HS-27A (cell line): ENCODE measurements at regions not wholly inside any gene's neighbourhood (a gene's known extent, or its start where the extent isn't known, plus 50 kb on each side); places are given as distances from the start of the nearest gene placed in this dataset.
A peak's percentile ranks its signal among the peaks of the same experiment; 100 is the strongest.

ENCODE experiments used
- DNase-seq: peaks from one replicate; pipeline ENCODE4 v3.0.0-alpha.2; 2012; ENCODE audit warnings: low read depth, missing footprints

GRCh38 chr11:26777372-26777808 is 55.5 kb upstream of the SLC5A12 start:
- DNase-seq = no peak

- no peak for DNase-seq
These were observed 56.3 kb upstream of the SLC5A12 start for GRCh38 chr11:26778000-26778757.

GRCh38 chr11:26779074-26779865 is 57.4 kb upstream of the SLC5A12 start:
- no peak for DNase-seq

- DNase-seq = no peak
These were observed 58.7 kb upstream of the SLC5A12 start for GRCh38 chr11:26780376-26781085.

DNA sequence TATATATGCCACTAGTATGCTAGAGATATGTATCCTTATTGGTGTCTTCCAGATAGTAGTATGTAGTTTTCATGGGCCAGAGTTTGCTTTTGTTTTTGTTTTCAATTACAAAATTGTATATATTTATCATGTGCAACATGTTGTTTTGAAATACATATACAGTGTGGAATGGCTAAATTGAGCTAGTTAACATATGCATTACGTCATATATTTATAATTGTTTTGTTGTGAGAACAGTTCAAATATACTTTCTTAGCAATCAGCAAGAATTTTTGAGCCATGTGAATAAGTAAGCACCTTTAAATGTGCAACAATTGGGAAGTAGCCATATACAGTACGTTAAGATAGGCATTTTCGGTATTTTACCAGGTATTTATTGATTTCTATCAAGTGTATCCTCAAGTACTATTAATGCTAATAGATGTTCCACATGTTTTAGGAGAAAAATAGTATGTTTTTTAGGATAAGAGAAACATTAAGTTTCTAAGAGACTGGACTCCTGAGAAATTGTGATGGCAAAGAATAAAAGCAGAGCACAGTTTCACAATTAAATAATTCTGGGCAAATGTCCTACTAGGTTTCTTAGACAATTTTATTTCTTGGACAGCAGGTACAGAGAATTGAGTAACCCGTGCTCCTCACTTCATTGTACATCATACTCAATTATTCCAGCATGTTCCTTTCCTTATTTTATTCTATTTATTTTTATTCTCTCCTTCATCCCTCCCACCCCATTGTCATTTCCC is 60.5 kb upstream of the SLC5A12 start:
- no peak for DNase-seq

DNA sequence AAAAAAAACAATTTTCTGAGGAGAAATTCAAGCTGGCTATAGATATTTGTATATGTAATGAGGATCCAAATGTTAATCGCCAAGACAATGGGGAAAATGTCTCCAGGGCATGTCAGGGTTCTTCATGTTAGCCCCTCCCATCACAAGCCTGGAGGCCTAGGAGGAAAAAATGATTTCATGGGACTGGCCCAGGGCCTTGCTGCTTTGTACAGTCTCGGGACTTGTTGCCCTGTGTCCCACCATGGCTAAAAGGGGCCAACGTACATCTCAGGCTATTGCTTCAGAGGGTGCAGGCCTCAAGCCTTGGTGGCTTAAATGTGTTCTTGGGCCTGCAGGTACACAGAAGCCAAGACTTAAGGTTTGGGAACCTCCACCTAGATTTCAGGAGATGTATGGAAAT is 62.1 kb upstream of the SLC5A12 start:
- DNase-seq = no peak

DNA sequence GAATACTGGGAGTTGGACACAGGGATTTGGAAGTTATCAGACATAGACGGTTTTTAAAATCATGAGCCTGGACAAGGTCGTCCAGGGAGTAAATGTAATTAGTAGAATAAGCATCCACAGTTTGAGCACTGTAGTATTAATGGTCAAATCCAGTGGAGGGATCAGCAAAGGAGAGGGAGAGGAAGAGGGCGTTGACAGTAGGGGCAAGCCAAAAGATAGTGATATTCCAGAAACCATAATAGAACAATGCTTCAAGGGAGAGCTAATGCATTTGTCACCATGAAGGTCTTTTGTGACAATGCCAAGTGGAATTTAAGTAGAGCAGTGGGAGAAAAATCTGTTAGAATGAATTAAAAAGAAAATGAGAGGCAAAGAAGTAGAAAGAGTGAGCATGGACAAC is 68.9 kb upstream of the SLC5A12 start:
- DNase-seq = no peak

DNA sequence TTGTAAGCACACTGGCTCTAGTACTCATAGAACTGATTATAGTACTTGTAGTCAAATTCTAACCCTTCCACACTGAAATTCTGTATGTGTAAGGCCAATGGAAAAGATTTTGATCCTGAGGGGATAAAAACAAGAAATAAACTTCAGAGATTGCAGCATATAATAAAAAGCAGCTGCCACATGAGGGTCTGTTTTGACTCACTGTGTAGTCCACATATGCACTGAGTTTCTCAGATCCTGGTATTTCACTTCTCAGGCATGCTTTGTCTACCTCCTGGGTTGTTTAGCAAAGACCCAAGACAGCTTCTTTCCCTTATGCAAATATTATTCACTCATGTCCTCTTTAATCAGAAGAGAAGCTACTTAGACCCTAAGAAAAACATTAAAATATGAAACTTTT is 71.1 kb upstream of the SLC5A12 start:
- DNase-seq = no peak

DNA sequence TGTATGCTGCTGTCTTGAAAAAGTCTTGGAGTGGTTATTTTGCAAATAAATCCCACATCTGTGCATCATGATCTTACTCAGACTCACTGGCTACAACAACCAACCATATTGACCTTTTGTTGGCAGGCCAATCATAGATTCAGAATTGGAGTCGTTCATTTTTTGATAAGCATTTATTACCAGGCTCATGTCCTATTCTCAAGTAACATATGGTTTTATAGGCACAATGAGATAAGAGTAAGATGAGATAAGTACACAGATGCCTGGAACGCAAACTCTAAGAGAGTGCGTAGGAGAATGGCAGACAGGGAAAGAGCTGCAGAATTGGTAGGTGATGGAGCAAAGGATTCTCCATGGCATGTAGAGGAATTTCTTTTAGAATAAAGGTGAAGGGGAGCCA is 71.6 kb upstream of the SLC5A12 start:
- DNase-seq = no peak

DNA sequence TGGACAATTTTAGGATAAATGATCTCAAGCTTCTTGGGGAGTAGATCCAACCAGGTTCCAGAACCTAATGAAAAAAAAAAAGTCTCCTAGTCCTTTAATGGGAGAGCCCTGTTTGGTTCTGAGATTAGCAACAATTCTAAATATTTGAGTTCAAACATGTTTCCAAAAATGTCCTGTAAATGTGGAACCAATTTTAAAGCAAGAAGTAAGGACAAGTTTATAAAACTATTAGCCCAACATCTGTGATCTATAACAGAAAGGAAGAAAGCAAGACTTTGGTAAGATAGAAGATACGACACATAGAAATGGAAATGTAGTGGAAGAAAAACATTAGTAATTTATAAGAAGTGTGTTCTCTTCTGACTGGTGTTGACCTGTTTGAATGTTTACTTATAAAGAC is 79.7 kb upstream of the SLC5A12 start:
- DNase-seq = no peak

GRCh38 chr11:26805001-26805400 is 83.1 kb upstream of the SLC5A12 start:
- no peak for DNase-seq

GRCh38 chr11:26806219-26806618 is 84.4 kb upstream of the SLC5A12 start:
- DNase-seq = no peak

GRCh38 chr11:26820739-26821138 is 98.9 kb upstream of the SLC5A12 start:
- DNase-seq = peak; percentile 8

GRCh38 chr11:26823963-26824362 is 102.1 kb upstream of the SLC5A12 start:
- DNase-seq = no peak

DNA sequence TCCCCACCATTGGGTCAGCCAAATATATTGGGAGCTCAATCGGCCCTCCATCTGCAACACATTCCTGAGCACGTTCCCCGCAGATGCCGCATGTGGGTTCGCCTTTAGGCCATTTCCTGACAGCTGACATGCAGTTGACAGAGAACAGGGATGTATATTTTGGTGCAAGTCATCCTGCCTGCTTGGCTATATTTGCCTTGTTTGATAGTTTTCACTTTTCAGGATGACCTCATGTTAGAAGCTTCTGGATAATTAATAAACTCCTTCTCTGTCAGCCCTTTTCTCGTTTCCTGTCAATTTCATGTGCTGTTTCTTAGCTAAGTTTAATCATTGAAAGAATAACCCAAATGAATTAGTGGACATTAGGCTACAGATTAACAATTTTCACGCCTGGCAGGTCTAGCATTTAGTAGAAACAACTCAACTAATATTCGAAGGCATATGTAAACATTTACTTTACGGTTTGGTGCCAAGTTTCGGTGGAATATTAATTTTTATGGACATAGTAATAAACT is 105.8 kb upstream of the SLC5A12 start:
- no peak for DNase-seq

- no peak for DNase-seq
These were observed 106.4 kb upstream of the SLC5A12 start for GRCh38 chr11:26828288-26828687.

DNA sequence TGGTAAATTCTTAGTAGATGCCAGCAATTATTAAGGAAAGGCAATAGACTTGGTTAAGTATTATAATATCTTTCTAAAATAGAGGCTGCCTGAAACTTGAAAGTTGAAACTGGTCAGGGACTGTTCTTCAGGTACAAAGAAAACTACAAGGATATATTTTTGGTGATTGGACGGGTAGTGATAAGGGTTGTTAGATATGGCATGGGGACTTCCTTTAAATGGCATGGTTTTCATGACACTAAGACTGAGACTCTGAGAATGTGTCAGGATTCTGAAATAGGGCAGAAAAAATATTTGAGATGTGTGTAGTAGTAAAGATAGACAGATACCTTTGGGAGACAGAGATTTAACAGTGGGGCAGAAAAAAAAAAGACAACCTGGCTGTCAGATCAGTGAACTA is 108.4 kb upstream of the SLC5A12 start:
- no peak for DNase-seq

GRCh38 chr11:26830757-26831156 is 108.9 kb upstream of the SLC5A12 start:
- no peak for DNase-seq

DNA sequence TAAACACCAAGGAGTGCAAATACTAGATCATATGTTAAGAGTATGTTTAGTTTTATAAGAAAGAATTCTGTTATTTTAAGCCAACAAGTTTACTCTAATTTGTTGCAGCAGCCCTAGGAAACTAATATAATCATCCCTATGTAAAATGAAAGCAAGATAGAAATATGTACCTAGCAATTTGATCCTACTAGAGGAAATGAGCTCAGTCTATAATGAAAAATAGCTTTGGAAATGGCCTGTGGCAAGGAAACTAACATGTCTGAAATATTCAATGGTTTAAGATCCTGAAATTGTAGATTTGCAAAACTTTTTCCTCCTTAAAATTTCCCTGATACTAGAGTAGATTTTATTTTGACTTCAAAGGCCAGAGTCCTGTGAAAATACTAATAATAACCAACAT is 112.7 kb upstream of the SLC5A12 start:
- no peak for DNase-seq

GRCh38 chr11:26835611-26836010 is 113.8 kb upstream of the SLC5A12 start:
- DNase-seq = no peak

DNA sequence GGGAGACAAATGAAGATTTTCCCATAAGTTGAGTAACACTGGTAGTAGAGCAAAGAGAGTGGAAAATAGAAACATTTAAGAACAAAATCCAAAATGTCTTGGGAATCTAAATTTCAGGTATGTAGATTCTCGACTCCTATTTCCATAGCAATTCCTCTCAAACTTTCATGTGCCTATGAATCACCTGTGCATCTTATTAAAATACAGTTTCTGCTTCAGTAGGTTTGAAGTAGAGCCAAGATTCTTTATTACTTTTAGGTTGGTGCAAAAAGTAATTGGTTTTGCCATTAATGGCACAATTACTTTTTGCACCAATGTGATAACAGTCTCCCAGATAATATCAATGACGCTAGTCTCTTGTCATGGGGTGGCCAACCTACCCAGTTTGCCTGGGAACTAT is 115.3 kb upstream of the SLC5A12 start:
- DNase-seq = no peak
